ENCODE measurements at regions not wholly inside any gene's neighbourhood (a gene's known extent, or its start where the extent isn't known, plus 50 kb on each side); places are given as distances from the start of the nearest gene placed in this dataset.
A peak's percentile ranks its signal among the peaks of the same experiment; 100 is the strongest.
"Not testable (repeated sequence)": the region's sequence is repeated elsewhere in the genome, so short reads cannot be mapped to it uniquely, and the experiment has no call there.

GRCh38 chr11:67938964-67939363, 64.9 kb downstream of the UNC93B1 start:
- TF ChIP-seq POLR2A (IDR thresholded peaks at IDR 0.05; ENCODE audit: control extremely low read depth in 1 of 2, low read depth in 2 of 2, low read length in 2 of 2); CTCF (IDR thresholded peaks at IDR 0.05; ENCODE audit: control extremely low read depth in 1 of 3, insufficient read depth in 1 of 3, low read depth in 1 of 3, low read length in 3 of 3); EP300 (IDR thresholded peaks at IDR 0.05; ENCODE audit: borderline replicate concordance in 1 of 2, low read depth in 2 of 2, low read length in 2 of 2); SP2 (IDR thresholded peaks at IDR 0.05; ENCODE audit: low read length); USF2 (IDR thresholded peaks at IDR 0.05; ENCODE audit: low read length); CTBP2 (IDR thresholded peaks at IDR 0.05; ENCODE audit: borderline replicate concordance, insufficient read depth, insufficient read length, low read length); KDM1A (IDR thresholded peaks at IDR 0.05; ENCODE audit: borderline replicate concordance, low read length); JUN (IDR thresholded peaks at IDR 0.05; ENCODE audit: low read depth, low read length): not testable (repeated sequence)
- TF ChIP-seq RAD21 (IDR thresholded peaks at IDR 0.05 in 1 of 2, conservative IDR thresholded peaks at IDR 0.05 in 1 of 2; ENCODE audit: low read depth in 2 of 2, low read length in 2 of 2): peak in 1 of 2 experiments; percentile 1; a peak in 1 of 4 replicates

Data from H1 (cell line).